ENCODE measurements at regions not wholly inside any gene's neighbourhood (a gene's known extent, or its start where the extent isn't known, plus 50 kb on each side); places are given as distances from the start of the nearest gene placed in this dataset.

GRCh38 chr1:223479261-223479660 lies 86.0 kb downstream of the CCDC185 start:
- no peak for DNase-seq
- no peaks in the 10 kb centered on the region for H3K36me3 Mint-ChIP-seq
- no peak overlapping the region for H3K27ac Mint-ChIP-seq
- H3K4me1 Mint-ChIP-seq, result peaks cover 13% of the 10 kb centered on the region
- no peak overlapping the region for H3K4me3 Mint-ChIP-seq
- H3K27me3 Mint-ChIP-seq, result peaks cover 42% of the 10 kb centered on the region
- H3K9me3 Mint-ChIP-seq, result no peaks in the 10 kb centered on the region
- CTCF ChIA-PET, result no interaction called here

GRCh38 chr1:223479718-223480425 lies 86.7 kb downstream of the CCDC185 start:
- Mint-ChIP-seq H3K9me3 (no peaks in the 10 kb centered on the region), H3K36me3 (no peaks in the 10 kb centered on the region), H3K4me3 (no peak overlapping the region), H3K27me3 (peaks cover 46% of the 10 kb centered on the region), H3K4me1 (peaks cover 13% of the 10 kb centered on the region), H3K27ac (no peak overlapping the region)
- DNase-seq, result no peak
- CTCF ChIA-PET, result no interaction called here

GRCh38 chr1:223482132-223482531 lies 88.9 kb downstream of the CCDC185 start:
- no peak overlapping the region for H3K4me3 Mint-ChIP-seq
- no peaks in the 10 kb centered on the region for H3K9me3 Mint-ChIP-seq
- CTCF ChIA-PET, result no interaction called here
- no peaks in the 10 kb centered on the region for H3K36me3 Mint-ChIP-seq
- peaks cover 13% of the 10 kb centered on the region for H3K4me1 Mint-ChIP-seq
- DNase-seq, result no peak
- H3K27ac Mint-ChIP-seq, result no peak overlapping the region
- peaks cover 44% of the 10 kb centered on the region for H3K27me3 Mint-ChIP-seq

GRCh38 chr1:223482766-223483165 lies 89.6 kb downstream of the CCDC185 start:
- DNase-seq, result peak; percentile 30
- Mint-ChIP-seq H3K9me3 (no peaks in the 10 kb centered on the region), H3K27me3 (peaks cover 46% of the 10 kb centered on the region), H3K27ac (peak overlapping the region; percentile 12), H3K36me3 (no peaks in the 10 kb centered on the region), H3K4me3 (no peak overlapping the region), H3K4me1 (peaks cover 13% of the 10 kb centered on the region)
- CTCF ChIA-PET, result no interaction called here

GRCh38 chr1:223483511-223483910 lies 90.3 kb downstream of the CCDC185 start:
- Mint-ChIP-seq H3K9me3 (no peaks in the 10 kb centered on the region), H3K4me3 (no peak overlapping the region), H3K36me3 (no peaks in the 10 kb centered on the region), H3K27me3 (peaks cover 47% of the 10 kb centered on the region), H3K27ac (no peak overlapping the region), H3K4me1 (peaks cover 13% of the 10 kb centered on the region)
- no peak for DNase-seq
- CTCF ChIA-PET, result no interaction called here

- CTCF ChIA-PET, result no interaction called here
Observed at GRCh38 chr1:223486366-223486765, 93.2 kb downstream of the CCDC185 start.

GRCh38 chr1:223486932-223487886 lies 94.0 kb downstream of the CCDC185 start:
- H3K27me3 Mint-ChIP-seq, result peaks cover 46% of the 10 kb centered on the region
- DNase-seq, result no peak
- no peak overlapping the region for H3K4me3 Mint-ChIP-seq

More at GRCh38 chr1:223486366-223486765, 93.2 kb downstream of the CCDC185 start:
- DNase-seq, result no peak
- Mint-ChIP-seq H3K4me1 (peaks cover 13% of the 10 kb centered on the region), H3K27me3 (peaks cover 46% of the 10 kb centered on the region), H3K4me3 (no peak overlapping the region), H3K27ac (no peak overlapping the region), H3K9me3 (no peaks in the 10 kb centered on the region), H3K36me3 (no peaks in the 10 kb centered on the region)

GRCh38 chr1:223487887-223488259 lies 94.7 kb downstream of the CCDC185 start:
- Mint-ChIP-seq H3K36me3 (no peaks in the 10 kb centered on the region), H3K27me3 (peaks cover 46% of the 10 kb centered on the region), H3K9me3 (no peaks in the 10 kb centered on the region), H3K4me1 (peaks cover 4% of the 10 kb centered on the region), H3K4me3 (no peak overlapping the region), H3K27ac (no peak overlapping the region)
- DNase-seq, result no peak
- CTCF ChIA-PET, result no interaction called here

More at GRCh38 chr1:223486932-223487886, 94.0 kb downstream of the CCDC185 start:
- no peak overlapping the region for H3K27ac Mint-ChIP-seq
- H3K4me1 Mint-ChIP-seq, result peaks cover 11% of the 10 kb centered on the region
- no peaks in the 10 kb centered on the region for H3K36me3 Mint-ChIP-seq
- no peaks in the 10 kb centered on the region for H3K9me3 Mint-ChIP-seq
- CTCF ChIA-PET, result no interaction called here

- H3K4me1 Mint-ChIP-seq, result no peaks in the 10 kb centered on the region
- no peak overlapping the region for H3K4me3 Mint-ChIP-seq
- peaks cover 39% of the 10 kb centered on the region for H3K27me3 Mint-ChIP-seq
- H3K27ac Mint-ChIP-seq, result no peak overlapping the region
- no peaks in the 10 kb centered on the region for H3K9me3 Mint-ChIP-seq
- no peaks in the 10 kb centered on the region for H3K36me3 Mint-ChIP-seq
- no peak for DNase-seq
- CTCF ChIA-PET, result no interaction called here
Observed at GRCh38 chr1:223489439-223489838, 96.2 kb downstream of the CCDC185 start.

GRCh38 chr1:223490256-223490655 lies 97.0 kb downstream of the CCDC185 start:
- DNase-seq, result no peak
- Mint-ChIP-seq H3K4me1 (no peaks in the 10 kb centered on the region), H3K27me3 (peaks cover 34% of the 10 kb centered on the region), H3K36me3 (no peaks in the 10 kb centered on the region), H3K4me3 (no peak overlapping the region), H3K27ac (no peak overlapping the region), H3K9me3 (no peaks in the 10 kb centered on the region)
- CTCF ChIA-PET, result interaction anchor here (0.5 kb wide), 1 partner anchor 195 kb away, joined by 4 read pairs; no protein-coding TSS in a partner anchor

Measured in activated naive CD4-positive, alpha-beta T cell treated with anti-CD3 and anti-CD28 coated beads, Interleukin-2, amount 10 ng/mL, durations not matched to agents 7 days and 5 days (primary cell).